ENCODE measurements at regions not wholly inside any gene's neighbourhood (a gene's known extent, or its start where the extent isn't known, plus 50 kb on each side); places are given as distances from the start of the nearest gene placed in this dataset.

GRCh38 chr4:187158003-187158402 is 434.3 kb upstream of the FAT1 start:
- H3K27me3 ChIP-seq: no peaks in the 10 kb centered on the region
- H3K4me3 ChIP-seq: no peak overlapping the region
- no peak for TF ChIP-seq CTCF (IDR thresholded peaks at IDR 0.05; ENCODE audit: low read depth, low read length)
- no peaks in the 10 kb centered on the region for H3K4me1 ChIP-seq (ENCODE audit: low read depth)
- no peak overlapping the region for H3K27ac ChIP-seq
- no peak for DNase-seq (ENCODE audit: low read depth in 1 of 2, low spot score in 1 of 2)
- no peaks in the 10 kb centered on the region for H3K9me3 ChIP-seq (ENCODE audit: low read depth)
- H3K36me3 ChIP-seq: no peaks in the 10 kb centered on the region

- DNase-seq (ENCODE audit: low read depth in 1 of 2, low spot score in 1 of 2): no peak
- H3K27me3 ChIP-seq: no peaks in the 10 kb centered on the region
- no peaks in the 10 kb centered on the region for H3K4me1 ChIP-seq (ENCODE audit: low read depth)
- H3K4me3 ChIP-seq: no peak overlapping the region
- H3K9me3 ChIP-seq (ENCODE audit: low read depth): no peaks in the 10 kb centered on the region
- H3K27ac ChIP-seq: no peak overlapping the region
- no peak for TF ChIP-seq CTCF (IDR thresholded peaks at IDR 0.05; ENCODE audit: low read depth, low read length)
- H3K36me3 ChIP-seq: no peaks in the 10 kb centered on the region
Measured at GRCh38 chr4:187160486-187160885, 436.8 kb upstream of the FAT1 start.

- Histone ChIP-seq H3K27me3 (no peaks in the 10 kb centered on the region), H3K27ac (no peak overlapping the region), H3K4me3 (no peak overlapping the region), H3K4me1 (ENCODE audit: low read depth) (no peaks in the 10 kb centered on the region), H3K36me3 (no peaks in the 10 kb centered on the region), H3K9me3 (ENCODE audit: low read depth) (no peaks in the 10 kb centered on the region)
- TF ChIP-seq CTCF (IDR thresholded peaks at IDR 0.05; ENCODE audit: low read depth, low read length): no peak
- no peak for DNase-seq (ENCODE audit: low read depth in 1 of 2, low spot score in 1 of 2)
Measured at GRCh38 chr4:187166886-187167512, 443.3 kb upstream of the FAT1 start.

- no peaks in the 10 kb centered on the region for H3K36me3 ChIP-seq
- TF ChIP-seq CTCF (IDR thresholded peaks at IDR 0.05; ENCODE audit: low read depth, low read length): no peak
- no peak overlapping the region for H3K27ac ChIP-seq
- no peaks in the 10 kb centered on the region for H3K9me3 ChIP-seq (ENCODE audit: low read depth)
- H3K27me3 ChIP-seq: no peaks in the 10 kb centered on the region
- no peaks in the 10 kb centered on the region for H3K4me1 ChIP-seq (ENCODE audit: low read depth)
- H3K4me3 ChIP-seq: no peak overlapping the region
- no peak for DNase-seq (ENCODE audit: low read depth in 1 of 2, low spot score in 1 of 2)
Measured at GRCh38 chr4:187171706-187172339, 448.2 kb upstream of the FAT1 start.

GRCh38 chr4:187172340-187172761 is 448.7 kb upstream of the FAT1 start:
- H3K9me3 ChIP-seq (ENCODE audit: low read depth): no peaks in the 10 kb centered on the region
- TF ChIP-seq CTCF (IDR thresholded peaks at IDR 0.05; ENCODE audit: low read depth, low read length): no peak
- no peaks in the 10 kb centered on the region for H3K27me3 ChIP-seq
- no peaks in the 10 kb centered on the region for H3K4me1 ChIP-seq (ENCODE audit: low read depth)
- H3K27ac ChIP-seq: no peak overlapping the region
- no peaks in the 10 kb centered on the region for H3K36me3 ChIP-seq
- no peak overlapping the region for H3K4me3 ChIP-seq
- no peak for DNase-seq (ENCODE audit: low read depth in 1 of 2, low spot score in 1 of 2)
